OCI-LY1 (cell line): ENCODE measurements at regions not wholly inside any gene's neighbourhood (a gene's known extent, or its start where the extent isn't known, plus 50 kb on each side); places are given as distances from the start of the nearest gene placed in this dataset.

Experiments
- H2AFZ ChIP-seq: fragments of 200-600 bp; sonication (generic), shearing (Covaris generic); 2 replicates; pipeline ENCODE4 v1.6.0; 2014; ENCODE audit warnings: antibody characterized with exemption, mild to moderate bottlenecking, low read length
- H3F3A ChIP-seq: fragments of 200-600 bp; sonication (generic), shearing (Covaris generic); 2 replicates; pipeline ENCODE4 v1.6.0; 2014; ENCODE audit warnings: mild to moderate bottlenecking, antibody characterized with exemption, low read length, moderate library complexity; ENCODE audit not compliant: insufficient read depth
- H3K27ac ChIP-seq: fragments of 200-600 bp; sonication (generic); 2 replicates; pipeline ENCODE4 v1.5.1; 2014; ENCODE audit warnings: low read length, mixed run types, mild to moderate bottlenecking, low read depth; ENCODE audit not compliant: poor library complexity, severe bottlenecking
- H3K27me3 ChIP-seq: fragments of 200-600 bp; sonication (generic); 2 replicates; pipeline ENCODE4 v1.6.0; 2014; ENCODE audit warnings: antibody characterized with exemption, mild to moderate bottlenecking, low read length, moderate library complexity; ENCODE audit not compliant: insufficient read depth
- H3K36me3 ChIP-seq: fragments of 200-600 bp; sonication (generic); 2 replicates; pipeline ENCODE4 v1.6.1; 2014; ENCODE audit warnings: mild to moderate bottlenecking, antibody characterized with exemption, low read length, moderate library complexity, mixed read lengths; ENCODE audit not compliant: insufficient read depth
- H3K4me1 ChIP-seq: fragments of 200-600 bp; sonication (generic); 2 replicates; pipeline ENCODE4 v1.5.1; 2014; ENCODE audit warnings: mild to moderate bottlenecking, low read length, moderate library complexity; ENCODE audit not compliant: insufficient read depth, severe bottlenecking
- H3K4me2 ChIP-seq: fragments of 200-600 bp; sonication (generic), shearing (Covaris generic); 2 replicates; pipeline ENCODE4 v1.6.1; 2014; ENCODE audit warnings: low read length
- H3K4me3 ChIP-seq: fragments of 200-600 bp; sonication (generic); 2 replicates; pipeline ENCODE4 v1.5.1; 2014; ENCODE audit warnings: low read length, low read depth, mild to moderate bottlenecking, mixed read lengths; ENCODE audit not compliant: poor library complexity, severe bottlenecking
- H3K79me2 ChIP-seq: fragments of 200-600 bp; shearing (Covaris generic); 2 replicates; pipeline ENCODE4 v1.6.1; 2016; ENCODE audit warnings: mixed run types, low read length, mixed read lengths; ENCODE audit not compliant: insufficient read depth
- H3K9ac ChIP-seq: fragments of 200-600 bp; sonication (generic), shearing (Covaris generic); 2 replicates; pipeline ENCODE4 v1.6.1; 2014; ENCODE audit warnings: mild to moderate bottlenecking, low read length, mixed read lengths
- H3K9me2 ChIP-seq: fragments of 200-600 bp; sonication (generic), shearing (Covaris generic); 2 replicates; pipeline ENCODE4 v1.6.1; 2014; ENCODE audit warnings: low read depth, mild to moderate bottlenecking, low read length, mixed read lengths
- H3K9me3 ChIP-seq: fragments of 200-600 bp; shearing (Covaris generic); 2 replicates; pipeline ENCODE4 v1.6.1; 2014; ENCODE audit warnings: low read length, mixed read lengths
- H4K20me1 ChIP-seq: fragments of 200-600 bp; sonication (generic), shearing (Covaris generic); 2 replicates; pipeline ENCODE4 v1.6.0; 2016; ENCODE audit warnings: mild to moderate bottlenecking, low read length; ENCODE audit not compliant: insufficient read depth
- CTCF ChIP-seq: fragments of 200-600 bp; sonication (generic), shearing (Covaris generic); IDR thresholded peaks from 2 replicates; pipeline ENCODE4 v1.5.1; 2017; ENCODE audit warnings: mild to moderate bottlenecking, antibody characterized with exemption, low read length, moderate library complexity, mixed read lengths
- EZH2 ChIP-seq: fragments of 200-600 bp; sonication (generic), shearing (Covaris generic); IDR thresholded peaks from 2 replicates; pipeline ENCODE4 v1.8.0; 2017; ENCODE audit warnings: borderline replicate concordance, mixed run types, mild to moderate bottlenecking, antibody characterized with exemption, low read length, moderate library complexity, mixed read lengths

GRCh38 chr9:12094046-12094445 is 599.1 kb upstream of the TYRP1 start:
- no peaks in the 10 kb centered on the region for H3F3A ChIP-seq
- H3K27ac ChIP-seq = no peak overlapping the region
- H3K4me3 ChIP-seq = no peak overlapping the region
- H3K9me3 ChIP-seq = no peaks in the 10 kb centered on the region
- H3K4me2 ChIP-seq = no peak overlapping the region
- H3K27me3 ChIP-seq = no peaks in the 10 kb centered on the region
- H4K20me1 ChIP-seq = no peaks in the 10 kb centered on the region
- no peaks in the 10 kb centered on the region for H3K36me3 ChIP-seq
- no peak for TF ChIP-seq CTCF
- TF ChIP-seq EZH2 = no peak
- H3K9ac ChIP-seq = no peak overlapping the region
- no peaks in the 10 kb centered on the region for H3K79me2 ChIP-seq
- H3K4me1 ChIP-seq = no peaks in the 10 kb centered on the region
- no peaks in the 10 kb centered on the region for H3K9me2 ChIP-seq
- no peak overlapping the region for H2AFZ ChIP-seq

GRCh38 chr9:12095931-12096330 is 597.3 kb upstream of the TYRP1 start:
- no peaks in the 10 kb centered on the region for H3K27me3 ChIP-seq
- H3K36me3 ChIP-seq = no peaks in the 10 kb centered on the region
- H3K9ac ChIP-seq = no peak overlapping the region
- TF ChIP-seq CTCF = no peak
- TF ChIP-seq EZH2 = no peak
- H3K4me1 ChIP-seq = no peaks in the 10 kb centered on the region
- no peak overlapping the region for H2AFZ ChIP-seq
- no peaks in the 10 kb centered on the region for H3K9me2 ChIP-seq
- no peak overlapping the region for H3K4me2 ChIP-seq
- H3K27ac ChIP-seq = no peak overlapping the region
- no peaks in the 10 kb centered on the region for H3F3A ChIP-seq
- H3K4me3 ChIP-seq = no peak overlapping the region
- H3K79me2 ChIP-seq = no peaks in the 10 kb centered on the region
- H4K20me1 ChIP-seq = no peaks in the 10 kb centered on the region
- H3K9me3 ChIP-seq = no peaks in the 10 kb centered on the region

GRCh38 chr9:12133416-12133815 is 559.8 kb upstream of the TYRP1 start:
- Histone ChIP-seq H3K36me3 (no peaks in the 10 kb centered on the region), H3K27me3 (no peaks in the 10 kb centered on the region), H3K9ac (no peak overlapping the region)

More at GRCh38 chr9:12133416-12133815, 559.8 kb upstream of the TYRP1 start:
- Histone ChIP-seq H2AFZ (no peak overlapping the region), H3K9me2 (no peaks in the 10 kb centered on the region), H3K27ac (no peak overlapping the region), H3K9me3 (no peaks in the 10 kb centered on the region), H3F3A (no peaks in the 10 kb centered on the region), H3K4me3 (no peak overlapping the region), H4K20me1 (no peaks in the 10 kb centered on the region), H3K79me2 (no peaks in the 10 kb centered on the region), H3K4me2 (no peak overlapping the region), H3K4me1 (no peaks in the 10 kb centered on the region)
- TF ChIP-seq EZH2 (no peak), CTCF (no peak)
